ACC112 (cell line): ENCODE measurements at regions not wholly inside any gene's neighbourhood (a gene's known extent, or its start where the extent isn't known, plus 50 kb on each side); places are given as distances from the start of the nearest gene placed in this dataset.

Experiments
- H2AFZ ChIP-seq: fragments of 200-600 bp; sonication (generic); one replicate; pipeline ENCODE4 v1.6.0; 2017; ENCODE audit warnings: antibody characterized with exemption, low read length; ENCODE audit not compliant: unreplicated experiment
- H3K27ac ChIP-seq: fragments of 200-600 bp; sonication (generic); 2 replicates; pipeline ENCODE4 v1.5.1; 2014; ENCODE audit warnings: low read depth, mild to moderate bottlenecking, antibody characterized with exemption, low read length, moderate library complexity
- H3K27me3 ChIP-seq: fragments of 200-600 bp; sonication (generic); 2 replicates; pipeline ENCODE4 v1.6.1; 2014; ENCODE audit warnings: mild to moderate bottlenecking, antibody characterized with exemption, low read length, moderate library complexity, mixed read lengths; ENCODE audit not compliant: insufficient read depth
- H3K36me3 ChIP-seq: fragments of 200-600 bp; sonication (generic); 2 replicates; pipeline ENCODE4 v1.6.1; 2016; ENCODE audit warnings: mild to moderate bottlenecking, antibody characterized with exemption, low read length, moderate library complexity, mixed read lengths; ENCODE audit not compliant: insufficient read depth
- H3K4me1 ChIP-seq: fragments of 200-600 bp; sonication (generic); one replicate; pipeline ENCODE4 v1.6.1; 2016; ENCODE audit warnings: low read length, mixed read lengths; ENCODE audit not compliant: insufficient read depth, unreplicated experiment, control insufficient read depth
- H3K4me3 ChIP-seq: fragments of 200-600 bp; sonication (generic); 2 replicates; pipeline ENCODE4 v1.5.1; 2014; ENCODE audit warnings: mild to moderate bottlenecking, low read depth, low read length
- H3K79me2 ChIP-seq: fragments of 200-600 bp; sonication (generic); one replicate; pipeline ENCODE4 v1.6.0; 2016; ENCODE audit warnings: low read length; ENCODE audit not compliant: control insufficient read depth, unreplicated experiment, insufficient read depth

DNA sequence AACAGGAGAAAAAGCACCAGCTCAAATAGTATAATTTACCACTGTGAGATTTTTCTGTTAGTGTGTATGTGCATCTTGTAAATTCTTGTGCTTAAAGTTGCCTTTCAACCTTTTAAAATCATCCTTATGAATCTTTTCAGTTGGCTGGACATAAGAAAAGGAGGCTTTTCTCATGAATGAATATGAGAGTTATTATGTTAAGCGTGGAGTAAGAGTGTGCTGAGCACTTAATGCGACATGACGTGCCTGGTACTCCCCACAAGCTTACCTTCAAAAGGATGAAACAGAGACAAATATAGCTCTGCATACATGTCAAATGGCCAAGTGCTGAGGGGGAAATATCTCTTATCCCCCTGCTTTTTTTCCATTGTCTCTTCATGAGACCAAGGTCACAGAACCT is 85.3 kb upstream of the ADGRL2 start:
- Histone ChIP-seq H3K27me3 (no peaks in the 10 kb centered on the region), H3K36me3 (no peaks in the 10 kb centered on the region), H3K4me1 (peaks cover 28% of the 10 kb centered on the region), H3K79me2 (no peaks in the 10 kb centered on the region), H2AFZ (no peak overlapping the region), H3K27ac (no peak overlapping the region), H3K4me3 (no peak overlapping the region)

DNA sequence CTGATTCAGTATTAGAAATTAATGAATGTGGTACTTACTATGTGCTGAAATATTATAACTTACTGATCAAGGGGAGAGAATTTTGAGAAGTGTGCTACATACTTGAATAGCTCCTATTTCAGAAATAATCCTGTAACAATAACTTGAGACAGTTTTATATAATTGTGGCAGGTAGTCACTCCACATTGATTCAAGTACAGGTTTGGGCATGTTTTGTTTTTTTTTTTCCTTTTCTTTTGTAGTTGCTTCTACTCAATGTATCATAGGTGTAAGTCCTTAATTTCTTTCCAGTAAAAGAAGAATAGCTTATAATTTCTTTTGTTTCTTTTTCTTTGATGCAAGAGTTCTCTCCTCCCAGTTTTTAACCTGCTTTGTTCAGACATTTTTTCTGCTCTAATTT is 86.1 kb upstream of the ADGRL2 start:
- peak overlapping the region; percentile 14 for H2AFZ ChIP-seq
- no peak overlapping the region for H3K4me3 ChIP-seq
- H3K36me3 ChIP-seq: no peaks in the 10 kb centered on the region
- peaks cover 28% of the 10 kb centered on the region for H3K4me1 ChIP-seq
- no peak overlapping the region for H3K27ac ChIP-seq
- no peaks in the 10 kb centered on the region for H3K27me3 ChIP-seq
- H3K79me2 ChIP-seq: no peaks in the 10 kb centered on the region

DNA sequence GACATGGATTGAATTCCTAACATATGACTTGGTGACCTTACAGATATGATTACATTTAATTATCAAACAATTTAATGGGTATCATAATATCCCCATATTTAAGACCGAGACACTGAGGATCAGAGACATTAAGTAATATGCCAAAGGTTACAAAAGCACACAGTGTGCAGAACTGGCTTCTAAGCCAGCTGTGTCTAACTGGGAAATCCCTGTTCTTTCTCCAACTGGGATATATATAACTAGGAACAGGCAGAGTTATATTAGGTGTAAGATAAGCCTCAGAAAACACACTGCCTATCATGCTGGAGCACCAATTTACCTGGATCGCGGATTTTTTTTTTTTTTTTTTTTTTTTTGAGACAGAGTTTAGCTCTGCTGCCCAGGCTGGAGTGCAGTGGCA is 88.3 kb upstream of the ADGRL2 start:
- Histone ChIP-seq H2AFZ (no peak overlapping the region), H3K27me3 (no peaks in the 10 kb centered on the region), H3K4me1 (peaks cover 25% of the 10 kb centered on the region), H3K4me3 (no peak overlapping the region), H3K27ac (no peak overlapping the region), H3K79me2 (no peaks in the 10 kb centered on the region), H3K36me3 (no peaks in the 10 kb centered on the region)

DNA sequence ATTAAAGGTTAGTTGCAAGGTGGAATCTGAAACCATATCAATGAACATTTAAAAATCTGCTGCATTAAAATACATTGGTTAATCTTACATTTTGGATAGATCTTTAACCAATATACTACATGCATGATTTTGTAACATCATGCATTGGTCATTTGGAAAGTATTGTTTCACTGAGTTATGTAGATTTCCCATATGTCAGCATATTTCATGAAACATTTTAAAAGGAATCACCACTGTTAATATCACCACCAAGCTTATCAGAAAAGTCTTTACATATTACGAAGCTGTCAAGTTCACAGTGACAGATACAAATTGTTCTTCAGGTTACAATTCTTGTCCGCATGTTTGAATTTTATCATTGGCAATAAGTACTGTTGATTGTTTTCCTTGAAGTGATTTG is 89.9 kb upstream of the ADGRL2 start:
- Histone ChIP-seq H3K79me2 (no peaks in the 10 kb centered on the region), H3K4me1 (peaks cover 28% of the 10 kb centered on the region), H3K27me3 (no peaks in the 10 kb centered on the region), H2AFZ (no peak overlapping the region), H3K36me3 (no peaks in the 10 kb centered on the region), H3K27ac (no peak overlapping the region), H3K4me3 (no peak overlapping the region)

DNA sequence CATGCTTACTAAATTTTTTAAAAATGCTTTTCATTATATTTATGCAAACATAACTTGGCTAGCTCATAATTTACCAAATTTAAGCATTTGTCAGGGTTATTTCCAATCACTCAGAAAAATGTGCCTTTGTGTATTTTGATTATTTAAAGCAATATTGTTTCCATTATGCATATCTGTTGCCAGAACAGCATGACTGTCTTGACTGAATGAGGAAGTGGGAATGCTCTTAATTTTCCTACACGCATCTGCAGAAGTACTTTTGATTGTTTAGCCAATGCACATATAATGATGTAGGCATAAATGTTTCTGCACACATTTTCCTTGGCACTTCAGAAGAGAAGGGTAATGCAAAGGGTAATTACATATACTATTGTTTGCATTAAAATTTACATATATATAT is 92.5 kb upstream of the ADGRL2 start:
- no peaks in the 10 kb centered on the region for H3K36me3 ChIP-seq
- H3K27ac ChIP-seq: no peak overlapping the region
- no peak overlapping the region for H2AFZ ChIP-seq
- H3K27me3 ChIP-seq: no peaks in the 10 kb centered on the region
- no peaks in the 10 kb centered on the region for H3K79me2 ChIP-seq
- H3K4me3 ChIP-seq: no peak overlapping the region
- peaks cover 39% of the 10 kb centered on the region for H3K4me1 ChIP-seq

DNA sequence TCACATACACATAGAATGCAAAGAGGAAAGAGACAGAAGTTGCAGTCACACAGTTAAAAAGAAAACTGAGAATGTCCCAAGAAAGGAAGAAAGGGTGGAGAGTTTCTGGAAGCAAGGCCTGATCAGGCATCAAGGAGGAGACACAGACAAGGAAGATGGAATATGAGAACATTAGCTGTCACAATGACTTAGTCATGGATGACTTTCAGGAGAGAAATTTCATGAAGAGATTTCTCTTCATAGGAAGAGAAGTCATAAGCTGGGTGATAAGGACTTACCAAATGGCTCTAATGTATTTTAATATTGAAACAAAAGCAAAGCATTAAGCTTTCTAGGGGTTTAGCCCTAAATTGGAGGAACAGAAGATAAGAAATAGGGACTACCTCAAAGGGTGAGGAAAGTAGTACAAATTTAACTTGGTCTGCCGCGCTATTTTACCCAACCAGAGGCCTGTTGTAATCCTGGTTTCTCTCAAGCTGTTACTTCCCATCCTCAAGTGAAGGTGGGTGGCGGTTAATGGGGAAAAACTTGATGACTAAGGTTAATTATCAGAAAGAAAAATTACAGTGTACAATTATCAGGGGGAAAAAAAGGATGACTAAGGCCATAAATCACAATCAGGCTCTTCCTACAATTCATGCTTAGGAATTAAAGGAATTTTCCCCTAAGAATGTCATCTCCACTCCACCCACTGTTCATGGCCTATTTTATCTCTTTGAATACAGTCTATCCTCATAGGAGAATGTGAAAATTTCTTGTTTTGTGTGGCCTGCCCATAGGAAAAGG is 93.9 kb upstream of the ADGRL2 start:
- H3K27ac ChIP-seq: peak overlapping the region; percentile 99
- no peaks in the 10 kb centered on the region for H3K27me3 ChIP-seq
- H3K36me3 ChIP-seq: no peaks in the 10 kb centered on the region
- peaks cover 51% of the 10 kb centered on the region for H3K4me1 ChIP-seq
- H3K4me3 ChIP-seq: peak overlapping the region; percentile 56; the same call in 1 of the 2 replicates
- H2AFZ ChIP-seq: peak overlapping the region; percentile 54
- no peaks in the 10 kb centered on the region for H3K79me2 ChIP-seq

DNA sequence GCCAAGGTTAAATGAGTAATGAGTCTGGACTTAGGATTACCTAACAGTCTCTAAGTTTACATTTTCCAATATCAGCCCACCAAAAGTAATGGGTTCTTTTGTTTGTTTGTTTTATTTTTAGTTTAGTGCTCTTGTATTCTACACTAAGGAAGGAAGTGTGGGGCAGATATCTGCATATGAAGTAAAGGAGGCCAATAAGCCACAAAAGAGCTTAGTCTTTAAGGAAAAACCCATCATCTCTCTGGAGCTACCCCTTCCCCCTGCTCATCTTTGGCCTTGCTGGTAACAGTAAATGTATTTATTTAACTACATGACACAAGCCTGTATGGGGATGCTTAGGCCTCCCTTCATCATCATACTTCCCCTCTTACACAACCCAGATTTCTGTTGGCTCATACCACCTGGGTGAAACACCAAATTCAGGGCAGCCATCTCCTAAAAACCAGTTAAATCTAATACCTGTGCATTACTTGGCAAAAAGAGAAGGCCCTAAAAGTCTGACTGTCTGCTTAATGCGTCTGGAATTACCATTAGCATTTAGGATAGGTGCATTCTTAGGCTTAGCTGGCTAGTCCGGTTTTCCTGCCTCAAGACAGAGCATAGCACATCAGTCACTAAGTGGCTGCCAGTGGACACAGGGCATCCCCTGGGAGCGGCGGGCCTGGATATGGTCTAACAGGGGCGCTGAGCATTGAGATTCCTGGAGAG is 96.8 kb upstream of the ADGRL2 start:
- peak overlapping the region; percentile 65; the same call in 1 of the 2 replicates for H3K4me3 ChIP-seq
- no peaks in the 10 kb centered on the region for H3K27me3 ChIP-seq
- peaks cover 66% of the 10 kb centered on the region for H3K4me1 ChIP-seq
- no peaks in the 10 kb centered on the region for H3K36me3 ChIP-seq
- no peaks in the 10 kb centered on the region for H3K79me2 ChIP-seq
- H2AFZ ChIP-seq: peak overlapping the region; percentile 64
- H3K27ac ChIP-seq: peak overlapping the region; percentile 99

DNA sequence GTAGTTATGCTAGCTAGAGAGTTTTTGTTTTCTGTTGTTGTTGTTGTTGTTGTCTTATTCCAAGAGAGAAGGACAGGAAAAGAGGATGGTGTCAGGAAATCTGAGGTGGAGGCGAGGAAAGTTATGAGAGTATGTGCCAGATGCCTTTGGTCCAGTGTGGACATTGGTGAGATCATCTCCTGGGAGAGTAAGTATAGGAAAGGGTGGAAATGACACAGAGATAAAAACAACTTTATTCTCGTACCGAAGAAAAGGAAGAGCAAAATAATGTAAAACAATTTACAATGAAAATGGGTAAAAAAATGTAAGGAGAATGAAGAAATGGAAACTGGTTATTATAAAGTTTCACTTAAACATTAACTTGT is 97.4 kb upstream of the ADGRL2 start:
- Histone ChIP-seq H2AFZ (peak overlapping the region; percentile 35), H3K27ac (peak overlapping the region; percentile 99), H3K79me2 (no peaks in the 10 kb centered on the region), H3K36me3 (no peaks in the 10 kb centered on the region), H3K4me3 (peak overlapping the region; percentile 65), H3K27me3 (no peaks in the 10 kb centered on the region), H3K4me1 (peaks cover 71% of the 10 kb centered on the region)

DNA sequence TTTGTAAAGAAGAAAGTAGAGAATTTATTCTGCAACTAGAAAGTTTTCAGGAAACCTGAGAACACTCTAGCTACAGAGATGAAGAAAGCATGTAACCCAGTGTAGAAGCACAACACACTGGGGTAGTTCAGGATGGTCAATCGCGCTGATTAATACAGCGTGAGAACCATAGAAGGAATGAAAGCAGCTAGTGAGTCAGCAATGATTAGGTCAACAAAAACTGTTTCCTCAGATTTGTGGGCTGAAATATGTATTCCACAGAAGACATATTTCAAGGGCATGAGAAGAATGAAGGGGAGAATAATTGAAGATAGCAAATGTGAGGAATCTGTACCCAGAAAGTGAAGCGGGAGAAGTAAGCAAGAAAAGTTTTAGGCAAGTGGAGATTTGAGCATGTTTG is 97.8 kb upstream of the ADGRL2 start:
- peak overlapping the region; percentile 35 for H2AFZ ChIP-seq
- peak overlapping the region; percentile 65 for H3K4me3 ChIP-seq

DNA sequence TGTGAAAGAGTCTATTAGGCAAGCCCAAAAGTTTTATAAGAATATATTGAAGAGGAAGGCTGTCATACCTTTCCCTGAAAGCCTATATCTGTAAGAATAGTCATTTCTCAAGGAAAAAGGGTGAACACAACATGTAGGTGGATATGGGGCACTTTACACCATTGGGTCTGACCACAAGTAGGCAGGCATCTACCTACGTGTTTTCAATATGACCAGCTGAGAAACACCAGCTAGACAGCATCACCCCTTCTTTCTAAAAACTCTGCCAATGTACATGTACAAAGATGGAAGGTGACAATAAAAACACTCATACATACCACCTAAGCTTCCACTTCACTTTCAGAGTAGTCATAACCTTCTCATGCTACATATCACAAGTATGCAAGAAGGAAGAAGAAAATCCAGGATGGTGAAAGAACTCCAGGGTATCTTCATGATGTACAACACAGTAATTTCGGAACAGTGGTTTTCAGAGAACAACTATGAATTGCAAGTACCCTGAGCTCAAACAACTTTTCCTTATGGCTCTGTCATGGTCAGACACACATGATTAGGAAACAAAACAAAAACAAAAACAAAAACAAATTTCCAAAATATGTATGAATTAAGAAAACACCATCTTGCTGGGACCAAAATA is 98.5 kb upstream of the ADGRL2 start:
- peaks cover 68% of the 10 kb centered on the region for H3K4me1 ChIP-seq
- no peaks in the 10 kb centered on the region for H3K36me3 ChIP-seq
- H3K27ac ChIP-seq: peak overlapping the region; percentile 99
- no peak overlapping the region; the same call in 1 of the 2 replicates for H3K4me3 ChIP-seq
- no peaks in the 10 kb centered on the region for H3K27me3 ChIP-seq
- no peak overlapping the region for H2AFZ ChIP-seq
- no peaks in the 10 kb centered on the region for H3K79me2 ChIP-seq

More for the DNA sequence above, 97.8 kb upstream of the ADGRL2 start:
- no peaks in the 10 kb centered on the region for H3K36me3 ChIP-seq
- H3K79me2 ChIP-seq: no peaks in the 10 kb centered on the region
- H3K4me1 ChIP-seq: peaks cover 69% of the 10 kb centered on the region
- H3K27me3 ChIP-seq: no peaks in the 10 kb centered on the region
- peak overlapping the region; percentile 99 for H3K27ac ChIP-seq
